Fibroblast of mammary gland (primary cell): ENCODE measurements at regions not wholly inside any gene's neighbourhood (a gene's known extent, or its start where the extent isn't known, plus 50 kb on each side); places are given as distances from the start of the nearest gene placed in this dataset.

Experiments
- DNase-seq: peaks from one replicate; pipeline ENCODE4 v3.0.0-alpha.2; 2010; ENCODE audit warnings: low read depth
- H3K4me3 ChIP-seq: 2 replicates; pipeline ENCODE4 v1.5.1; 2011; ENCODE audit warnings: low read depth, mild to moderate bottlenecking, low read length, moderate library complexity; ENCODE audit not compliant: control insufficient read depth
- TF ChIP-seq, protein P1 (sequence below): conservative IDR thresholded peaks from 2 replicates; pipeline ENCODE4 v1.5.1; 2011; ENCODE audit warnings: low read depth, low read length, inconsistent platforms; ENCODE audit not compliant: control insufficient read depth, insufficient read depth

DNA sequence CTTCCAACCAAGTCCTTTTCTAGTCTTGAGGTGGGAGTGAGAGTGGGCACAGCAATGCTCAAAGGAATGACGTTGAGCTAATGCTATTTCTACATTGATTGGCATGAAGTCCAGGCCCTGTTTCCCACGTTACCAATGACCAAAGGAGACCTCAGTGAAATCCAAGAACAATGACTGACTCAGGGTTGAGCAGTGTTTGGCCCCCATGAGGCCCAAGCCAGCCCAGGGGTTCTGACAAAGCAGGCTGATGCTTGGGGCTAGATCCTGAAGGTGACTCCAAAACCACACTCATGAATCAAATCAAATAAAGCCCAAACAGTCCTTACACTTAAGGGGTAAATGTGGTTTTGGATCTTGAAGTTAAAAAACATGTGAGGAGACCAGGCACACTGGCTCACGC, 278.5 kb upstream of the GJB5 start:
- H3K4me3 ChIP-seq, result no peak overlapping the region
- TF ChIP-seq, protein P1, sequence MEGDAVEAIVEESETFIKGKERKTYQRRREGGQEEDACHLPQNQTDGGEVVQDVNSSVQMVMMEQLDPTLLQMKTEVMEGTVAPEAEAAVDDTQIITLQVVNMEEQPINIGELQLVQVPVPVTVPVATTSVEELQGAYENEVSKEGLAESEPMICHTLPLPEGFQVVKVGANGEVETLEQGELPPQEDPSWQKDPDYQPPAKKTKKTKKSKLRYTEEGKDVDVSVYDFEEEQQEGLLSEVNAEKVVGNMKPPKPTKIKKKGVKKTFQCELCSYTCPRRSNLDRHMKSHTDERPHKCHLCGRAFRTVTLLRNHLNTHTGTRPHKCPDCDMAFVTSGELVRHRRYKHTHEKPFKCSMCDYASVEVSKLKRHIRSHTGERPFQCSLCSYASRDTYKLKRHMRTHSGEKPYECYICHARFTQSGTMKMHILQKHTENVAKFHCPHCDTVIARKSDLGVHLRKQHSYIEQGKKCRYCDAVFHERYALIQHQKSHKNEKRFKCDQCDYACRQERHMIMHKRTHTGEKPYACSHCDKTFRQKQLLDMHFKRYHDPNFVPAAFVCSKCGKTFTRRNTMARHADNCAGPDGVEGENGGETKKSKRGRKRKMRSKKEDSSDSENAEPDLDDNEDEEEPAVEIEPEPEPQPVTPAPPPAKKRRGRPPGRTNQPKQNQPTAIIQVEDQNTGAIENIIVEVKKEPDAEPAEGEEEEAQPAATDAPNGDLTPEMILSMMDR, result no peak
- DNase-seq, result no peak

- no peak for DNase-seq
- TF ChIP-seq, protein P1, result no peak
- H3K4me3 ChIP-seq, result no peak overlapping the region
Observed at GRCh38 chr1:34477632-34478141, 277.2 kb upstream of the GJB5 start.

DNA sequence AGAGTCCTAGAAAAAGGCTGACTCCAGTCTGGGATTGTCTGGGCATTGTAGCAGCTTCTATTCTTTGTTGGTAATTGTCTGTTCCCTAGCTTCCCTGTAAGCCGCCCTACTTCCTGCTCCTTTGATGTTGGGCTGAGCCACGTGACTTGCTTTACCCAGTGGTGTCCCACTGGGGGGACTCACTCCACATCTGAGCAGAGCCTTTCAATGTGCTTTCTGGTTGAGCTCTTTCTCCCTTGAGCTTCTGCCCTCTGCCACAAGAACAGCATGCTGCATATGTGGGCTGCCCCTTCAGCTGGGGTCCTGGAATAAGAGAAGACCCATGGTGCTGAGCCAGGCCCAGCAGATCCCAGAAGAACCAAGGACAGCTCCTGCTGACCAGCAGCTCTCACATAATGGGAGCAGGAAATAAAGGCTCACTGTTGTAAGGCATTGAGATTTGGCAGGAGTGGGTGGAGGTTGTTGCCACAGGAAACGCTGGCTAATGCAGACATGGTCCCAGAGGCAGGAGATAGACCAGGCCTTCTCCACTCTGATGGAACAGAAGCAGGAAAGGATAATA, 276.3 kb upstream of the GJB5 start:
- no peak overlapping the region for H3K4me3 ChIP-seq
- no peak for DNase-seq
- TF ChIP-seq, protein P1, result no peak

DNA sequence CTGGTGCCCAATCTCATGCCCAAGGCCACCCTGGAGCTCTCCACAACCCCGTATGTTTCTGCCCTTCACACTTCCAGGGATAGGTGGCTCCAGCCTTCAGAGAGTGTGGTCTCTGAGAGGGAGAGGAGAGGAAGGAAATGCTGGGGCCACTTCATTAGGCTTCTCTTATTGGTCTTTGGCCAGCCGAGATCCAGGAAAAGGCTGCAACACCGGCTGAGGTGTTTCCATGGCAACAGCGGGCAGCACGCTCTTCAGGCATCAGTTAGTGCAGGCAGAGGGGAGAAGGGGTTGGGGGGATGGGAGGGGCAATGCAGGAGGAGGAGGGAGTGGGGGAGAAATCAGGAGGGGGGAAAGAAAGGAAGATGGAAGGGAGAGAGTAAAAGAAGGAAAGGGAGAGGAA, 275.1 kb upstream of the GJB5 start:
- DNase-seq, result no peak
- no peak overlapping the region for H3K4me3 ChIP-seq
- TF ChIP-seq, protein P1, result no peak

GRCh38 chr1:34488080-34488708, 266.7 kb upstream of the GJB5 start:
- no peak for DNase-seq
- H3K4me3 ChIP-seq, result no peak overlapping the region
- TF ChIP-seq, protein P1, result no peak

GRCh38 chr1:34500451-34500850, 254.4 kb upstream of the GJB5 start:
- DNase-seq, result no peak
- TF ChIP-seq, protein P1, result no peak
- no peak overlapping the region for H3K4me3 ChIP-seq
